H9 (cell line): ENCODE measurements at regions not wholly inside any gene's neighbourhood (a gene's known extent, or its start where the extent isn't known, plus 50 kb on each side); places are given as distances from the start of the nearest gene placed in this dataset.
"Not testable (repeated sequence)": the region's sequence is repeated elsewhere in the genome, so short reads cannot be mapped to it uniquely, and the experiment has no call there.

Source experiments
- DNase-seq: peaks from one replicate; pipeline ENCODE4 v3.0.0-alpha.2; 2017
- H2AFZ ChIP-seq: one replicate; pipeline ENCODE4 v1.6.1; 2013; ENCODE audit warnings: mild to moderate bottlenecking, low read length, control low read depth, moderate library complexity
- H2AK5ac ChIP-seq: 2 replicates; pipeline ENCODE4 v1.6.1; 2013; ENCODE audit warnings: low read length, control low read depth, mixed read lengths; ENCODE audit not compliant: insufficient read length
- H2BK120ac ChIP-seq: one replicate; pipeline ENCODE4 v1.6.1; 2013; ENCODE audit warnings: low read depth, mild to moderate bottlenecking, low read length, control low read depth, inconsistent platforms; ENCODE audit not compliant: poor library complexity, severe bottlenecking
- H2BK12ac ChIP-seq: 2 replicates; pipeline ENCODE4 v1.6.1; 2013; ENCODE audit warnings: low read length, control low read depth, mixed read lengths, low read depth; ENCODE audit not compliant: insufficient read length
- H2BK15ac ChIP-seq: 2 replicates; pipeline ENCODE4 v1.6.1; 2013; ENCODE audit warnings: low read depth, low read length, control low read depth
- H2BK20ac ChIP-seq: one replicate; pipeline ENCODE4 v1.6.1; 2013; ENCODE audit warnings: low read depth, mild to moderate bottlenecking, low read length, control low read depth, inconsistent platforms; ENCODE audit not compliant: poor library complexity, severe bottlenecking
- H2BK5ac ChIP-seq: 2 replicates; pipeline ENCODE4 v1.6.1; 2013; ENCODE audit warnings: low read length, control low read depth, mixed read lengths; ENCODE audit not compliant: insufficient read length
- H3K14ac ChIP-seq: 2 replicates; pipeline ENCODE4 v1.6.1; 2013; ENCODE audit warnings: low read length, control low read depth; ENCODE audit not compliant: insufficient read depth
- H3K18ac ChIP-seq: 2 replicates; pipeline ENCODE4 v1.6.1; 2013; ENCODE audit warnings: low read depth, mild to moderate bottlenecking, mixed read lengths, low read length, control low read depth; ENCODE audit not compliant: insufficient read length
- H3K23ac ChIP-seq: 2 replicates; pipeline ENCODE4 v1.6.1; 2013; ENCODE audit warnings: low read length, control low read depth, mixed read lengths, low read depth; ENCODE audit not compliant: insufficient read length
- H3K23me2 ChIP-seq: 2 replicates; pipeline ENCODE4 v1.6.1; 2013; ENCODE audit warnings: low read depth, mild to moderate bottlenecking, mixed read lengths, low read length, control low read depth; ENCODE audit not compliant: insufficient read length, poor library complexity, severe bottlenecking
- H3K27ac ChIP-seq: 2 replicates; pipeline ENCODE4 v1.5.1; 2013; ENCODE audit warnings: low read length, control low read depth, mixed read lengths, low read depth; ENCODE audit not compliant: insufficient read length
- H3K27me3 ChIP-seq: 2 replicates; pipeline ENCODE4 v1.6.1; 2013; ENCODE audit warnings: low read length, control low read depth, inconsistent platforms; ENCODE audit not compliant: insufficient read depth
- H3K4ac ChIP-seq: 2 replicates; pipeline ENCODE4 v1.6.1; 2013; ENCODE audit warnings: low read depth, mild to moderate bottlenecking, control low read depth, inconsistent platforms, low read length, moderate library complexity
- H3K4me1 ChIP-seq: 2 replicates; pipeline ENCODE4 v1.6.1; 2013; ENCODE audit warnings: low read length, control low read depth, inconsistent platforms; ENCODE audit not compliant: insufficient read depth
- H3K4me2 ChIP-seq: 2 replicates; pipeline ENCODE4 v1.6.1; 2013; ENCODE audit warnings: low read length, control low read depth, mixed read lengths; ENCODE audit not compliant: insufficient read length, insufficient read depth
- H3K56ac ChIP-seq: 2 replicates; pipeline ENCODE4 v1.6.1; 2013; ENCODE audit warnings: low read depth, mild to moderate bottlenecking, mixed read lengths, low read length, control low read depth; ENCODE audit not compliant: insufficient read length
- H3K79me1 ChIP-seq: 2 replicates; pipeline ENCODE4 v1.6.1; 2013; ENCODE audit warnings: low read depth, mild to moderate bottlenecking, moderate library complexity, low read length, control low read depth, inconsistent platforms; ENCODE audit not compliant: insufficient read depth, poor library complexity, severe bottlenecking
- H3K79me2 ChIP-seq: 2 replicates; pipeline ENCODE4 v1.6.1; 2013; ENCODE audit warnings: low read length, control low read depth, inconsistent platforms; ENCODE audit not compliant: insufficient read depth
- H3K9ac ChIP-seq: 2 replicates; pipeline ENCODE4 v1.6.1; 2013; ENCODE audit warnings: low read length, control low read depth, mixed read lengths; ENCODE audit not compliant: insufficient read length; ENCODE audit errors: extremely low read depth
- H3K9me3 ChIP-seq: one replicate; pipeline ENCODE4 v1.6.1; 2013; ENCODE audit warnings: low read depth, low read length, inconsistent platforms; ENCODE audit not compliant: control insufficient read depth
- H3T11ph ChIP-seq: one replicate; pipeline ENCODE4 v1.6.1; 2013; ENCODE audit warnings: mild to moderate bottlenecking, low read length, control low read depth, inconsistent platforms
- H4K20me1 ChIP-seq: one replicate; pipeline ENCODE4 v1.6.1; 2013; ENCODE audit not compliant: control insufficient read depth, insufficient read length, insufficient read depth
- H4K5ac ChIP-seq: 2 replicates; pipeline ENCODE4 v1.6.1; 2013; ENCODE audit warnings: low read depth, mild to moderate bottlenecking, mixed read lengths, low read length, control low read depth; ENCODE audit not compliant: insufficient read length
- H4K8ac ChIP-seq: replicated peaks from 2 replicates; pipeline ENCODE4 v1.6.1; 2013; ENCODE audit warnings: low read length, control low read depth, mixed read lengths, low read depth; ENCODE audit not compliant: insufficient read length
- H4K91ac ChIP-seq: 2 replicates; pipeline ENCODE4 v1.6.1; 2013; ENCODE audit warnings: low read depth, mild to moderate bottlenecking, moderate library complexity, mixed read lengths, low read length, control low read depth; ENCODE audit not compliant: insufficient read length
- H3K27ac Mint-ChIP-seq, 3 experiments: 2 replicates in 2 of 3; 3 replicates in 1 of 3; pipeline ENCODE4 v1.8.0; 2020 to 2021; ENCODE audit warnings: mixed read lengths in 3 of 3, mild to moderate bottlenecking in 1 of 3, moderate library complexity in 1 of 3
- H3K27me3 Mint-ChIP-seq: 2 replicates; pipeline ENCODE4 v1.8.0; 2021; ENCODE audit warnings: low read depth, mild to moderate bottlenecking, moderate library complexity, mixed read lengths
- H3K36me3 Mint-ChIP-seq, 3 experiments: 2 replicates in 2 of 3; 3 replicates in 1 of 3; pipeline ENCODE4 v1.8.0; 2020 to 2021; ENCODE audit warnings: low read depth in 3 of 3, mixed read lengths in 3 of 3; ENCODE audit not compliant: insufficient read depth in 1 of 3
- H3K4me1 Mint-ChIP-seq, 2 experiments: 2 replicates each; pipeline ENCODE4 v1.8.0; 2020; ENCODE audit warnings: mixed read lengths in 2 of 2
- H3K4me3 Mint-ChIP-seq, 2 experiments: 2 replicates in 1 of 2; 3 replicates in 1 of 2; pipeline ENCODE4 v1.8.0; 2020 to 2021; ENCODE audit warnings: mild to moderate bottlenecking in 2 of 2, mixed read lengths in 2 of 2, moderate library complexity in 1 of 2
- H3K9me3 Mint-ChIP-seq, 2 experiments: 2 replicates in 1 of 2; 3 replicates in 1 of 2; pipeline ENCODE4 v1.8.0; 2020; ENCODE audit warnings: mild to moderate bottlenecking in 2 of 2, mixed read lengths in 2 of 2, moderate library complexity in 1 of 2
- CTCF ChIP-seq: fragments of 200-600 bp; sonication (generic); conservative IDR thresholded peaks from 3 replicates; pipeline ENCODE4 v1.8.0; 2021; ENCODE audit warnings: antibody characterized with exemption, mild to moderate bottlenecking
- WGBS: extraction: QIAGEN DNeasy Blood & Tissue Kit; methylation state at CpG from one replicate; pipeline ENCODE4 v1.1.7; 2013; ENCODE audit warnings: missing lambda C conversion rate, low lambda C conversion rate, mixed read lengths; ENCODE audit not compliant: insufficient read length; ENCODE audit errors: extremely low coverage; 5-methylcytosine and 5-hydroxymethylcytosine counted together

DNA sequence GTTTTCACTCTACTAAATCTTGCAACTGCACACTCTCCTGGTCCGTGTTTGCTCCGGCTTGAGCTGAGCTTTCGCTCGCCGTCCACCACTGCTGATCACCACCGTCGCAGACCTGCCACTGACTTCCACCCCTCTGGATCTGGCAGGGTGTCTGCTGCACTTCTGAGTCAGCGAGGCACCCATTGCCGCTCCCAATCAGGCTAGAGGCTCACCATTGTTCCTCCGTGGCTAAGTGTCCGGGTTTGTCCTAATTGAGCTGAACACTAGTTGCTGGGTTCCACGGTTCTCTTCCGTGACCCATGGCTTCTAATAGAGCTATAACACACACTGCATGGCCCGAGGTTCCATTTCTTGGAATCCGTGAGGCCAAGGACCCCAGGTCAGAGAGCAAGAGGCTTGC lies 98.6 kb upstream of the GPR6 start:
- Histone ChIP-seq H3K27me3 (no peaks in the 10 kb centered on the region), H2BK12ac (no peak overlapping the region), H2BK20ac (no peak overlapping the region), H3K14ac (no peak overlapping the region), H3K23ac (no peak overlapping the region), H2AFZ (no peak overlapping the region), H3K4me1 (no peaks in the 10 kb centered on the region), H3K23me2 (no peaks in the 10 kb centered on the region), H2AK5ac (no peak overlapping the region), H2BK15ac (no peak overlapping the region), H3K79me1 (no peaks in the 10 kb centered on the region), H3K9ac (no peak overlapping the region), H4K91ac (no peak overlapping the region), H3K9me3 (no peaks in the 10 kb centered on the region), H3K79me2 (no peaks in the 10 kb centered on the region), H3K4ac (no peak overlapping the region), H3K56ac (no peak overlapping the region), H3K4me2 (no peak overlapping the region), H3K18ac (no peak overlapping the region), H4K5ac (no peak overlapping the region), H4K8ac (no peak overlapping the region), H3K27ac (no peak overlapping the region), H2BK5ac (no peak overlapping the region), H2BK120ac (no peak overlapping the region), H4K20me1 (no peaks in the 10 kb centered on the region), H3T11ph (no peak overlapping the region)
- H3K4me3 Mint-ChIP-seq: no peak overlapping the region
- H3K36me3 Mint-ChIP-seq: peaks cover 7 to 19% (median 14%) of the 10 kb centered on the region in 3 experiments; a peak in 6 of 7 replicates
- peaks cover 2% of the 10 kb centered on the region; the same call in 1 of the 2 replicates for H3K27me3 Mint-ChIP-seq
- H3K9me3 Mint-ChIP-seq: peaks cover 15 to 19% of the 10 kb centered on the region in 2 experiments
- 0 out of 7 replicates have a peak overlapping the region, but pooled peaks of 1 of the 3 experiments have one; percentile 25 for H3K27ac Mint-ChIP-seq
- DNase-seq: no peak
- WGBS: no CpG with 5 or more reads among the region's 15 CpGs
- peaks cover 9 to 13% of the 10 kb centered on the region in 2 experiments; a peak in 2 of 4 replicates for H3K4me1 Mint-ChIP-seq
- no peak for TF ChIP-seq CTCF

- H3K4me1 Mint-ChIP-seq: peaks cover 9 to 13% of the 10 kb centered on the region in 2 experiments; a peak in 2 of 4 replicates
Measured at GRCh38 chr6:109881069-109881468, 97.0 kb upstream of the GPR6 start.

More at GRCh38 chr6:109881069-109881468, 97.0 kb upstream of the GPR6 start:
- H3K4me1 ChIP-seq, H2AK5ac ChIP-seq, H2BK12ac ChIP-seq, H3K27ac ChIP-seq, H2BK5ac ChIP-seq, H3K79me1 ChIP-seq, H3K4ac ChIP-seq, H3K4me2 ChIP-seq, H3K79me2 ChIP-seq, H3T11ph ChIP-seq, H2BK15ac ChIP-seq, H3K27me3 Mint-ChIP-seq, H3K23ac ChIP-seq, H3K18ac ChIP-seq, H2BK20ac ChIP-seq, H2AFZ ChIP-seq, H3K23me2 ChIP-seq, H4K8ac ChIP-seq, H2BK120ac ChIP-seq, H4K91ac ChIP-seq, H3K27ac Mint-ChIP-seq, DNase-seq, H3K9ac ChIP-seq, H3K14ac ChIP-seq, H3K4me3 Mint-ChIP-seq, H3K27me3 ChIP-seq, H3K9me3 ChIP-seq, H4K5ac ChIP-seq, H3K56ac ChIP-seq, H4K20me1 ChIP-seq: not testable (repeated sequence)
- peaks cover 7 to 19% (median 14%) of the 10 kb centered on the region in 3 experiments; a peak in 6 of 7 replicates for H3K36me3 Mint-ChIP-seq
- H3K9me3 Mint-ChIP-seq: peaks cover 15 to 19% of the 10 kb centered on the region in 2 experiments
- WGBS: no CpG with 5 or more reads among the region's 19 CpGs
